ENCODE measurements at regions not wholly inside any gene's neighbourhood (a gene's known extent, or its start where the extent isn't known, plus 50 kb on each side); places are given as distances from the start of the nearest gene placed in this dataset.

DNA sequence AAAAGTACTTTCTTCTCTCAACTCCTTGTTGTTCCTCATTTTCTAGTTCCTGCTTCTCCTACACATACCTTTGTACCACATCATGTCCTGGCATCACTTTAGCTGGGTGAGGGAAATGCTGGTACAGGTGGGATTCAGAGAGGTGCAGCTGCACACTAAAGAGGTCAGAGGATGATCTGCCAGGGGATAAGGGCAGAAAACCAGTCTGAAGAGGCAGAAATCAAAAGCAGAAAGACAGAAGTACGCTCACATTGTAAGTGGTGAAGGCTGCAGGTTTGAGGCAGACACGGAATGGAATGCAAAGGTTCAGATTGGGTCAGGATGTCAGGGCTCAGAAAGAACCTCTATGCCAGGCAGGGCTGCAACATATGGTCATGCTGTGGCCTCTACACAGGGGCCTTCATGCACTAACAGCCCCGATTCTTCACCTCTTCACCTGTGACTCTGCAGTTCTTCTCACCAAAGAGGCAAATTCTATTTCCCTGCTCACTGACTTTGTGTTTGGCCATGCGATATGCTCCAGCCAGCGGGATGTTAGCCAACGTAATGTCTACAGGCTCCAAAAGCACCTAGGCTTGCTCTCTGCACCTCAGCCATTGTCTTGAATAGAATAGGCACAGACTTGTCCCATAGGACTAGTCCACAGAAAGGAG lies 373.7 kb downstream of the NXPE2 start:
- ChIA-PET POLR2A (no interaction called here), CTCF (no interaction called here)
- Histone ChIP-seq H3K27ac (ENCODE audit: low read length) (no peak overlapping the region), H3K4me1 (ENCODE audit: control insufficient read depth in 1 of 2, extremely low read depth in 1 of 2, insufficient read depth in 2 of 2, low read length in 2 of 2) (no peaks in the 10 kb centered on the region), H3K27me3 (replicated peaks in 1 of 2; ENCODE audit: control insufficient read depth in 2 of 2, extremely low read depth in 1 of 2, insufficient read depth in 2 of 2, low read length in 1 of 2) (no peaks in the 10 kb centered on the region), H3K36me3 (ENCODE audit: control insufficient read depth in 2 of 2, extremely low read depth in 1 of 2, insufficient read depth in 1 of 2, low read length in 1 of 2) (no peaks in the 10 kb centered on the region), H3K9me3 (no peaks in the 10 kb centered on the region), H3K4me3 (ENCODE audit: control insufficient read depth in 1 of 2, extremely low read depth in 1 of 2, low read length in 1 of 2) (no peak overlapping the region)
- ATAC-seq (replicated peaks in 1 of 4) = no peak
- 77% methylated on average over 4 of the region's 6 CpGs for WGBS (ENCODE audit: insufficient coverage)
- Mint-ChIP-seq H3K36me3 (no peaks in the 10 kb centered on the region), H3K9me3 (peaks cover 2 to 18% (median 13%) of the 10 kb centered on the region in 3 donors), H3K4me1 (no peaks in the 10 kb centered on the region), H3K27me3 (peaks cover 2 to 15% of the 10 kb centered on the region in 2 donors), H3K27ac (no peak overlapping the region), H3K4me3 (no peak overlapping the region)
- no peak for DNase-seq

DNA sequence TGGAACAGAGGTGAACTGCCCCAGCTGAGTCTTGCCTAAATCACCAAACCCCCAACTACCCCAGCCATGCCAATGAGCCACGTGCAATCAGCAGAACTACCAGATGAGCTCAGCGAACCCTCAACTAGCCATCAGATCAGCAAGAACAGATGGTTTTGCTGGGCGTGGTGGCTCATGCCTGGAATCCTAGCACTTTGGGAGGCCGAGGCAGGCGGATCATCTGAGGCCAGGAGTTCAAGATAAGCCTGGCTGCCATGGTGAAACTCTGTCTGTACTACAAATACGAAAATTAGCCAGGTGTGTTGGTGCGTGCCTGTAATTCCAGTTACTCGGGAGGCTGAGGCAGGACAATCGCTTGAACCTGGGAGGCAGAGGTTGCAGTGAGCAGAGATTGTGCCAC lies 374.3 kb downstream of the NXPE2 start:
- H3K4me3 Mint-ChIP-seq = no peak overlapping the region
- 67% methylated on average over 9 of the region's 9 CpGs for WGBS (ENCODE audit: insufficient coverage)
- CTCF ChIA-PET = no interaction called here

GRCh38 chr11:115054570-115055538 lies 376.5 kb downstream of the NXPE2 start:
- ATAC-seq (replicated peaks in 1 of 4) (no peak), DNase-seq (no peak)
- Histone ChIP-seq H3K27me3 (replicated peaks in 1 of 2; ENCODE audit: control insufficient read depth in 2 of 2, extremely low read depth in 1 of 2, insufficient read depth in 2 of 2, low read length in 1 of 2) (no peaks in the 10 kb centered on the region), H3K4me3 (ENCODE audit: control insufficient read depth in 1 of 2, extremely low read depth in 1 of 2, low read length in 1 of 2) (no peak overlapping the region), H3K27ac (ENCODE audit: low read length) (no peak overlapping the region), H3K4me1 (ENCODE audit: control insufficient read depth in 1 of 2, extremely low read depth in 1 of 2, insufficient read depth in 2 of 2, low read length in 2 of 2) (no peaks in the 10 kb centered on the region), H3K9me3 (no peaks in the 10 kb centered on the region), H3K36me3 (ENCODE audit: control insufficient read depth in 2 of 2, extremely low read depth in 1 of 2, insufficient read depth in 1 of 2, low read length in 1 of 2) (no peaks in the 10 kb centered on the region)
- CTCF ChIA-PET = no interaction called here
- WGBS (ENCODE audit: insufficient coverage) = 89% methylated on average over 3 of the region's 13 CpGs
- Mint-ChIP-seq H3K36me3 (no peaks in the 10 kb centered on the region), H3K9me3 (peaks cover 4 to 18% (median 15%) of the 10 kb centered on the region in 3 donors), H3K4me3 (no peak overlapping the region), H3K27me3 (peaks cover 0 to 4% of the 10 kb centered on the region in 2 donors), H3K27ac (no peak overlapping the region), H3K4me1 (no peaks in the 10 kb centered on the region)
- POLR2A ChIA-PET = no interaction called here

More for the DNA sequence above, 374.3 kb downstream of the NXPE2 start:
- no peak overlapping the region for H3K27ac ChIP-seq (ENCODE audit: low read length)
- H3K4me1 ChIP-seq (ENCODE audit: control insufficient read depth in 1 of 2, extremely low read depth in 1 of 2, insufficient read depth in 2 of 2, low read length in 2 of 2) = no peaks in the 10 kb centered on the region
- Mint-ChIP-seq H3K36me3 (no peaks in the 10 kb centered on the region), H3K4me1 (no peaks in the 10 kb centered on the region), H3K27me3 (peaks cover 2 to 12% of the 10 kb centered on the region in 2 donors), H3K27ac (no peak overlapping the region), H3K9me3 (peaks cover 4 to 19% (median 18%) of the 10 kb centered on the region in 3 donors)
- POLR2A ChIA-PET = interaction anchor here in 1 of 2 donors (0.6 kb wide), 1 partner anchor 22 kb away, joined by 3 read pairs; no protein-coding TSS in a partner anchor
- no peaks in the 10 kb centered on the region for H3K36me3 ChIP-seq (ENCODE audit: control insufficient read depth in 2 of 2, extremely low read depth in 1 of 2, insufficient read depth in 1 of 2, low read length in 1 of 2)
- H3K9me3 ChIP-seq = no peaks in the 10 kb centered on the region
- H3K27me3 ChIP-seq (replicated peaks in 1 of 2; ENCODE audit: control insufficient read depth in 2 of 2, extremely low read depth in 1 of 2, insufficient read depth in 2 of 2, low read length in 1 of 2) = no peaks in the 10 kb centered on the region
- no peak for DNase-seq
- no peak for ATAC-seq (replicated peaks in 1 of 4)
- no peak overlapping the region for H3K4me3 ChIP-seq (ENCODE audit: control insufficient read depth in 1 of 2, extremely low read depth in 1 of 2, low read length in 1 of 2)

DNA sequence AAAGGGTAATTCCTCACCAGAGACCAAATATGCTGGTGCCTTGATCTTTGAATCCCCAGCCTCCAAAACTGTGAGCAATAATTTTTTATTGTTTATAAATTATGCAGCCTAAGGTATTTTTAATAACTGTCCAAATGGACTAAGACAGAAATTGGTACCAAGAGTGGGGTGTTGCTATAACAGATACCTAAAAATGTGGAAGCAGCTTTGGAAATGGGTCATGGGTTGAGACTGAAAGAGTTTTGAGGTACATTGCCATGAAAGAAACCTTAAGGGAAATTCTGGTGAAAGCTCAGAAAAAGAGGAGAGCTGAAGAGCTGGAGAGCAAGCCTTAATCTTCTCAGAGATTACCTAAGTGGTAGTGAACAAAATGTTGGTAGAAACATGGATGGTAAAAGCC lies 378.2 kb downstream of the NXPE2 start:
- Histone ChIP-seq H3K36me3 (ENCODE audit: control insufficient read depth in 2 of 2, extremely low read depth in 1 of 2, insufficient read depth in 1 of 2, low read length in 1 of 2) (no peaks in the 10 kb centered on the region), H3K4me1 (ENCODE audit: control insufficient read depth in 1 of 2, extremely low read depth in 1 of 2, insufficient read depth in 2 of 2, low read length in 2 of 2) (no peaks in the 10 kb centered on the region), H3K4me3 (ENCODE audit: control insufficient read depth in 1 of 2, extremely low read depth in 1 of 2, low read length in 1 of 2) (no peak overlapping the region), H3K27me3 (replicated peaks in 1 of 2; ENCODE audit: control insufficient read depth in 2 of 2, extremely low read depth in 1 of 2, insufficient read depth in 2 of 2, low read length in 1 of 2) (no peaks in the 10 kb centered on the region), H3K9me3 (no peaks in the 10 kb centered on the region), H3K27ac (ENCODE audit: low read length) (no peak overlapping the region)
- DNase-seq (no peak), ATAC-seq (replicated peaks in 1 of 4) (no peak)
- Mint-ChIP-seq H3K36me3 (no peaks in the 10 kb centered on the region), H3K4me3 (no peak overlapping the region), H3K4me1 (no peaks in the 10 kb centered on the region), H3K27me3 (peaks cover 0 to 4% of the 10 kb centered on the region in 2 donors), H3K9me3 (peaks cover 4 to 18% (median 15%) of the 10 kb centered on the region in 3 donors), H3K27ac (no peak overlapping the region)
- ChIA-PET CTCF (no interaction called here), POLR2A (no interaction called here)

GRCh38 chr11:115060840-115061239 lies 382.5 kb downstream of the NXPE2 start:
- Mint-ChIP-seq H3K27me3 (peaks cover 0 to 4% of the 10 kb centered on the region in 2 donors), H3K27ac (no peak overlapping the region), H3K36me3 (no peaks in the 10 kb centered on the region), H3K9me3 (peaks cover 1 to 17% (median 14%) of the 10 kb centered on the region in 3 donors), H3K4me1 (no peaks in the 10 kb centered on the region), H3K4me3 (no peak overlapping the region)
- ChIA-PET POLR2A (no interaction called here), CTCF (no interaction called here)
- Histone ChIP-seq H3K4me1 (ENCODE audit: control insufficient read depth in 1 of 2, extremely low read depth in 1 of 2, insufficient read depth in 2 of 2, low read length in 2 of 2) (no peaks in the 10 kb centered on the region), H3K4me3 (ENCODE audit: control insufficient read depth in 1 of 2, extremely low read depth in 1 of 2, low read length in 1 of 2) (no peak overlapping the region), H3K36me3 (ENCODE audit: control insufficient read depth in 2 of 2, extremely low read depth in 1 of 2, insufficient read depth in 1 of 2, low read length in 1 of 2) (no peaks in the 10 kb centered on the region), H3K9me3 (no peaks in the 10 kb centered on the region), H3K27me3 (replicated peaks in 1 of 2; ENCODE audit: control insufficient read depth in 2 of 2, extremely low read depth in 1 of 2, insufficient read depth in 2 of 2, low read length in 1 of 2) (peaks cover 0 to 3% of the 10 kb centered on the region in 2 experiments), H3K27ac (ENCODE audit: low read length) (no peak overlapping the region)
- no peak for ATAC-seq (replicated peaks in 1 of 4)
- WGBS (ENCODE audit: insufficient coverage) = no CpG with 5 or more reads among the region's 4 CpGs
- DNase-seq = no peak

DNA sequence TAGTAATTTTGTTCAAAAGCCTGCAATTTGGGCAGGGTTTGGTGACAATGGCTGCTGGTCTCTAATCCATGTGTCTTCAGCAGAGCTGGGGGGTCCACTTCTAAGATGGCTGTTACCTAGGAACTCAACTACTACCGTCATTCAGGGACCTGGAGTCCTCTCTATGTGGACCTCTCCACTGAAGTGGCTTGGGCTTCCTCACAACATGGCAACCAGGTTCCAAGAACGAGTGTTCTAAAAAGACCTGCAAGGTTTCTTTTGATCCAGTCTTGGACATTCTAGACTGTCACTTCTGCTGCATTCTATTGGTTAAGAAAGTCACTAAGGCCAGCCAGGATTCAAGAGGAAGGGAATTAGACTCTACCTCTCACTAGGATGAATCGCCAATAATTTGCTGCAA lies 387.0 kb downstream of the NXPE2 start:
- Mint-ChIP-seq H3K4me3 (no peak overlapping the region), H3K9me3 (peaks cover 0 to 2% (median 0%) of the 10 kb centered on the region in 3 donors), H3K36me3 (no peaks in the 10 kb centered on the region), H3K27me3 (no peaks in the 10 kb centered on the region), H3K4me1 (no peaks in the 10 kb centered on the region), H3K27ac (no peak overlapping the region)
- Histone ChIP-seq H3K27me3 (replicated peaks in 1 of 2; ENCODE audit: control insufficient read depth in 2 of 2, extremely low read depth in 1 of 2, insufficient read depth in 2 of 2, low read length in 1 of 2) (peaks cover 0 to 3% of the 10 kb centered on the region in 2 experiments), H3K9me3 (no peaks in the 10 kb centered on the region), H3K36me3 (ENCODE audit: control insufficient read depth in 2 of 2, extremely low read depth in 1 of 2, insufficient read depth in 1 of 2, low read length in 1 of 2) (no peaks in the 10 kb centered on the region), H3K4me3 (ENCODE audit: control insufficient read depth in 1 of 2, extremely low read depth in 1 of 2, low read length in 1 of 2) (no peak overlapping the region), H3K4me1 (ENCODE audit: control insufficient read depth in 1 of 2, extremely low read depth in 1 of 2, insufficient read depth in 2 of 2, low read length in 2 of 2) (no peaks in the 10 kb centered on the region), H3K27ac (ENCODE audit: low read length) (no peak overlapping the region)
- 87% methylated on average over 2 of the region's 3 CpGs for WGBS (ENCODE audit: insufficient coverage)
- CTCF ChIA-PET = no interaction called here
- POLR2A ChIA-PET = no interaction called here
- DNase-seq = no peak
- ATAC-seq (replicated peaks in 1 of 4) = no peak

Measured in T-cell (primary cell).